ENCODE measurements at regions not wholly inside any gene's neighbourhood (a gene's known extent, or its start where the extent isn't known, plus 50 kb on each side); places are given as distances from the start of the nearest gene placed in this dataset.
"Not testable (repeated sequence)": the region's sequence is repeated elsewhere in the genome, so short reads cannot be mapped to it uniquely, and the experiment has no call there.

DNA sequence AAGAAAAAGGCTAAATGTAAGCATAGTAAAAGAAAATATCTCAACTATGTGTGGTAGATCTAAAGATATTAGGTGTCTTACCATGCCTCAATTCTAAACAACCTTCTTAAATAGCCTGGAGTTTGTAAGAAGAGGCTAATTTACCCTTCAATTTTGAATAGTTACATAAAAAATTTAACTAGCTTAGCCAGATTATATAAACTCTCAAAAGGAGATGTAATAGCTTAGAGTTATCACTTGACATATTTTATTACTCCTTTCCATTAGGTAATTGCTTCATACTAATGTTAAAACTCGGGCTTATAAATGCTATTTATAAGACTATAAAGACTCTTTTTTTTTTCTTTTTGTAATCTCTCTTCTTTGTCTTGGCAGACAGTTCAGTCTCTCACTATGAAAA, 297.5 kb upstream of the PABPC4L start:
- intact Hi-C loops (cut with micrococcal nuclease): no loop called here
- no peak for DNase-seq
- ATAC-seq: no peak

GRCh38 chr4:134490863-134491262, 289.3 kb upstream of the PABPC4L start:
- no peak for ATAC-seq
- intact Hi-C loops (cut with micrococcal nuclease): no loop called here

GRCh38 chr4:134483514-134483913, 281.9 kb upstream of the PABPC4L start:
- intact Hi-C loops (cut with micrococcal nuclease); DNase-seq; ATAC-seq: not testable (repeated sequence)

More at GRCh38 chr4:134490863-134491262, 289.3 kb upstream of the PABPC4L start:
- no peak for DNase-seq

DNA sequence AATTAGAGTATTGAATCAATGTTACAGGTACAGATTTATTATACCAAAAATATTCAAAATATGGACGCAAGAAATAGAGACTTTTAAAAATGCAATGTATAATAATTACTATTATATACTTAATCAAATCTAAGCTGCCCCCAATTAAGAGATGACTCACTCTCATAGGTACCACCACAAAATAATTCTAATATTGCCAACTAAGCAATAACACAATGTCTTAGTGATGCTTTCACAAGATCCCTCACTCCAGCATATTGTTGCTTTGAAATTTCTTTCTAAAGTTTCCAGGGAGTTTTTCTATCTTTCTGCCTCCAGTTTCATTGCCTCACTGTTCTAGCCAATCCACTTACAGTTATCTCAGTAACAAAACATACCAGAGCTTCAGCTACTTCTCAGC, 270.0 kb upstream of the PABPC4L start:
- intact Hi-C loops (cut with micrococcal nuclease): no loop called here
- ATAC-seq (no peak), DNase-seq (no peak)

- no peak for ATAC-seq
- no peak for DNase-seq
- intact Hi-C loops (cut with micrococcal nuclease): no loop called here
Measured at GRCh38 chr4:134470544-134470943, 269.0 kb upstream of the PABPC4L start.

- intact Hi-C loops (cut with micrococcal nuclease): no loop called here
- ATAC-seq (no peak), DNase-seq (no peak)
Measured at GRCh38 chr4:134465417-134465816, 263.8 kb upstream of the PABPC4L start.

GRCh38 chr4:134463771-134464170, 262.2 kb upstream of the PABPC4L start:
- intact Hi-C loops (cut with micrococcal nuclease): no loop called here
- no peak for DNase-seq
- no peak for ATAC-seq

GRCh38 chr4:134426821-134427220, 225.2 kb upstream of the PABPC4L start:
- DNase-seq (no peak), ATAC-seq (no peak)
- intact Hi-C loops (cut with micrococcal nuclease): no loop called here

- ATAC-seq: no peak
- intact Hi-C loops (cut with micrococcal nuclease): no loop called here
- no peak for DNase-seq
Measured at GRCh38 chr4:134425756-134426155, 224.2 kb upstream of the PABPC4L start.

DNA sequence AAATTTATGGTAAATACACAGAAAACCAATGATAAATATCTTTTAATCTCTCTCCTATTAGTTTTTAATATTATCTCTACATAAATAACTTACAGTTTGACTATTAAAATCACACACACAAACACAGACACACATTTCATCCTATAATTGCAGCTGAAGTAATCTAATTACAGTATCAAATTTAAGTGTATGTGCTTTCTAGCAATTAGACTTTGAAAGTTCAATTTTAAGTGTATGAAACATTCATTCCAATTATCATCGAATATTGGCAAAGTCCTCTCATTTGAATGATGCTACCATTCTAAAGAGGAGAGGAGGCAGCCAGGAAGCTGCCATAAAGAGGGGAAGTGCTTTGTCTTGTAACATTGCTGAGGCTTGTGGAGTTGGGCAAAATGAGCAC, 221.2 kb upstream of the PABPC4L start:
- ATAC-seq (no peak), DNase-seq (no peak)
- intact Hi-C loops (cut with micrococcal nuclease): no loop called here

DNA sequence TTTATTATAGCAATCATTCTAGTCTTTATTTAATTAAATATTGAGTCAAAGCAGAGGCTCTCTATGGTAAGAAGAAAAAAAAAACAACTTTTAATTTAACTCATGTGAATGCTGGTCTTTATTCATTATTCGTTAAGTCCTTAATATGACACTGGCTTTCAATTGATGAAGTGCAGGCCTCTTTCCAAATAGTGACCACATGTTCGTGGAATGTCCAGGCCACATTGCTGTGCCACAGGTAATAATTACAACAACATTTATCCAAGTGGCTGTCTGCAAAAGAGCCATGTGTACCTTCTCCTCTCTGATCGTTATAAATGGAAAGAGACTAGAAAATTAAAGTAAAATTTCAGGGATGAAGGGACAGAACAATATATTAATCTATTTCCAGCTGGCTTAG, 220.1 kb upstream of the PABPC4L start:
- intact Hi-C loops (cut with micrococcal nuclease): no loop called here
- ATAC-seq (no peak), DNase-seq (no peak)

- DNase-seq: no peak
- intact Hi-C loops (cut with micrococcal nuclease): no loop called here
- no peak for ATAC-seq
Measured at GRCh38 chr4:134408897-134409296, 207.3 kb upstream of the PABPC4L start.

DNA sequence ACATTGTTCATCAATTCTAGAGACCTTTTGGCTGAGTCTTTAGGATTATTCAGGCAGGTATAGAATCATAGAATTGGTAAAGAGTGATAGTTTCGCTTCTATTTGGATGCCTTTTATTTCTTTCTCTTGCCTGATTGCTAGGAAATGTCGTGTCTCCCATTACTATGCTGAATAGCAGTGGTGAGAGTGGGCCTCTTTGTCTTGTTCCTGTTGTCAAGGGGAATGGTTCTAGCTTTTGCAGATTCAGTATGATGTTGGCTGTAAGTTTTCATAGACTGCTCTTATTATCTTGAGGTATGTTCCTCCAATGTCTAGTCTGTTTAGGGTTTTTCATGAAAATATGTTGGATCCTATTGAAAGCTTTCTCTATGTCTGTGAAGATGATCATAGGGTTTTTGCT, 200.2 kb upstream of the PABPC4L start:
- intact Hi-C loops (cut with micrococcal nuclease): no loop called here
- ATAC-seq (no peak), DNase-seq (no peak)

- intact Hi-C loops (cut with micrococcal nuclease): no loop called here
- ATAC-seq (no peak), DNase-seq (no peak)
Measured at GRCh38 chr4:134393592-134393991, 192.0 kb upstream of the PABPC4L start.

GRCh38 chr4:134390319-134390718, 188.7 kb upstream of the PABPC4L start:
- ATAC-seq: no peak
- intact Hi-C loops (cut with micrococcal nuclease): no loop called here
- no peak for DNase-seq

DNA sequence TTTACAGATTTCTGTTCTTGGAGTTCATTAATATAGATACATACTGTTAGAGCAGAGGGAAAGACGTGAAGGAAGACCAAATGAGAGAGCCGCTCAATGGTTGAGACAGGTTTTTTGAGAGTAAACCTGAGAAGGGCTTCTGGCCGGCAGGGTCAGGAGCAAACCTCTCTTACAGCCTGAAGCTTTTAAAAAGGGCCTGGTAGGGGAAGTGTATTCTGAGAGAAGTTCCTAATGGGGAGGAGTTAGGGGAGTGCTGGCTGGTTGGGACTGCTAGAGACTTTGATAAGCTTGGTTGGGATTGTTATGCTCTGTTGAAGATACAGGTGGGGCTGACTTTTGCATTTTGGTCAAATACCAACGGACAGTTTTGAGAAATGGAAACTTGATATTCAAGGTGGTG, 186.8 kb upstream of the PABPC4L start:
- ATAC-seq: no peak
- intact Hi-C loops (cut with micrococcal nuclease): no loop called here
- no peak for DNase-seq

- intact Hi-C loops (cut with micrococcal nuclease): no loop called here
- DNase-seq: no peak
- no peak for ATAC-seq
Measured at GRCh38 chr4:134382478-134383227, 181.1 kb upstream of the PABPC4L start.

GRCh38 chr4:134375775-134376174, 174.2 kb upstream of the PABPC4L start:
- intact Hi-C loops (cut with micrococcal nuclease): no loop called here
- DNase-seq (no peak), ATAC-seq (no peak)

GRCh38 chr4:134365852-134366251, 164.3 kb upstream of the PABPC4L start:
- intact Hi-C loops (cut with micrococcal nuclease): no loop called here
- no peak for ATAC-seq
- no peak for DNase-seq

- intact Hi-C loops (cut with micrococcal nuclease): no loop called here
- no peak for ATAC-seq
- no peak for DNase-seq
Measured at GRCh38 chr4:134364928-134365327, 163.3 kb upstream of the PABPC4L start.

DNA sequence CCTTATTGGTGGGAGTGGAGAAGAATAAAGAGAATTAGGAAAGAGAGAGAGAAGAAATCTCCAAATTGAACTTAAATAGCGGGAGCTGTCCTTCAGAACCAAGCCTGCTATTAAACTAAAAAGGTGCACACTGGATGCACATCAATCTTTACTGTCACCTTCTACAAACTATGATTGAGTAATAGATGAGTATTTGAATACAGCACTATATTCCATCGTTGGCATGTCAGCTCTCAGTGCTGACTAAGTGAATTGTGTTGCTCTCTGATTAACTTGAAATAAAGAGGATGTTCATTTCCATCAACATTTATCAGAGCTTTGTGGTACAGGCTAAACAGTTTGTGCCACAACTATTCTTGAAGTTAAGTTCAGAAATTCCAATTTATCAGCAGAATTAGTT, 143.7 kb upstream of the PABPC4L start:
- ATAC-seq: no peak
- no peak for DNase-seq
- intact Hi-C loops (cut with micrococcal nuclease): no loop called here

DNA sequence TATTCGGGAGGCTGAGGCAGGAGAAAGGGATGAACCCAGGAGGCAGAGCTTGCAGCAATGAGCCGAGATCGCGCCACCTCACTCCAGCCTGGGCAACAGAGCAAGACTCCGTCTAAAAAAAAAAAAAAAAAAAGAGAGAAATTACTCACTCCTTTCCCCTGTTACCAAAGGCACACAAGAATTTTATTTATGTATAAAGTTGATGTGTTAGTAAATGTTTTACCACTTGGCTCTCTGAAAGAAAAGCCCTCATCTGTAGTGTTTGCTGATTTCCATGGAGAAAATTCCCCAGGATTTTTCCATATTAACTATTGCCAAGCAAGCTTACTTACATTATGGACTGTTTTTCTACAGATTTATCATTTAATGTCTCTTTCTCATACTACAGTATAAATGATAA, 142.1 kb upstream of the PABPC4L start:
- intact Hi-C loops (cut with micrococcal nuclease): no loop called here
- ATAC-seq (no peak), DNase-seq (no peak)

All from left ventricle myocardium superior (tissue), 1 donor.